NOMO-1 (cell line): ENCODE measurements at regions not wholly inside any gene's neighbourhood (a gene's known extent, or its start where the extent isn't known, plus 50 kb on each side); places are given as distances from the start of the nearest gene placed in this dataset.

Experiments used
- DNase-seq, 2 experiments: peaks; one replicate each; lab custom pipeline; 2025; ENCODE audit not compliant: unreplicated experiment in 2 of 2; lab: John Stamatoyannopoulos, UW

DNA sequence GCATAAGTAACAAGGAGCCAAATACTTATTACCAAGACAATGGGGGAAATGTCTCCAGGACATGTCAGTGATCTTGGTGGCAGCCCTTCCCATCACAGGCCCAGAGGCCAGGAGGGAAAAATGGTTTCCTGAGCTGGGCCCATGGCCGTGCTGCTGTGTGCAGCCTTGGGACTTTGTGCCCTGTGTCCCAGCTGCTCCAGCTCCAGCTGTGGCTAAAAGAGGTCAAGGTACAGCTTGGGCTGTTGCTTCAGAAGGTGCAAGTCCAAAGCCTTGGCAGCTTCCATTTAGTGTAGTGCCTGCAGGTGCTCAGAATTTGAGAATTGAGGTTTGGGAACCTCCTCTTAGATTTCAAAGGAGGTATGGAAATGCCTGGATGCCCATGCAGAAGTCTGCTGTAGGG, 212.3 kb upstream of the DCN start:
- no peak for DNase-seq

GRCh38 chr12:91388573-91388972, 206.0 kb upstream of the DCN start:
- DNase-seq, result no peak

DNA sequence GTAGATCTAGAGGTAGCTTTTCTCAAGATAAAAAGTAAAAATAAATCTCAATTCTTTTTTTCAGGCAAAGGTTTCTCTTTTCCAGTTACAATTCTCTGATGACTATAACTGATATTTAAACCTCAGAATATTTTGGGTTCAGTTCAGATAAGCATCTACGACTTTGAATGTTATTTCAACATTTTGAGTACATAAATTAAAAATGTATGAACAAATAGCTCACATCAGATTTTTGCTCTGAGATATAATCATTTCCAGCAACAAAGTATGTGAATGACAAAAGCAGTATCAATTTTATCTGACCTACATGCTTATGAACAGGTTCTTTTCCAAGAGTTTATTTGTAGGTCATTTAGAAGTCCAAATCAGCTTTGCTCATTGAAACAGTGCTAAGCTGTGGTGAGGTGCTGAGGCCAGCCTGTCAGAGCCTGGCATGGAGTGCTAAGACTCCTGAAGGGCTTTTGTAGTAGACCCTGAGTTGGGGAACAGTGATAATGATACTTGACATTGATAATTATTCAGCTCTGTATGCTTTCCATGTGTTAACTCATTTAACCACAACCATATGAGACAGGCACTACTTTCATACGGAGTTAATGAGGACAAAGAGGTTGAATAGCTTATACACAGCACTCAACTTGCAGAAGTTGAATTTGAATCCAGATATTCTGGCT, 205.0 kb upstream of the DCN start:
- no peak for DNase-seq

GRCh38 chr12:91384806-91385205, 202.2 kb upstream of the DCN start:
- DNase-seq, result no peak

GRCh38 chr12:91384366-91384765, 201.7 kb upstream of the DCN start:
- DNase-seq, result no peak

DNA sequence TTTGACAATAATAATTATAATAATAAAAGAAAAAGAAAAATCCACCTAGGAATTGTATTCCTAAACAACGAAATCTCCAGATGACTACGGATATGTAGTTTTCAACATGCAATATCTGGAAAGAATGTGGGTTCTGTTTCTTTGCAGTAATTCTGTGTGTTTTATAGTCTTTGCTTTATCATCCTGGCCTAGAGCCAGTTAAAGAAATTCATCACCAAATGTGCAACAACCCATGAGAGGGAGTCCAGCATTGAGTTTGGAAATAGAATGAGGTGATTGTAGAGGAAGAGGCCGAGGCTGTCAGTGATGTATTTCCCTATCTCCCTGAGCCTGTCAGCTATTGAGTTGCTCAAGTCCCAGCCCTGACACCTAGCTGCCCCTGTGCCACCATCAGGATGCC, 200.5 kb upstream of the DCN start:
- no peak for DNase-seq

DNA sequence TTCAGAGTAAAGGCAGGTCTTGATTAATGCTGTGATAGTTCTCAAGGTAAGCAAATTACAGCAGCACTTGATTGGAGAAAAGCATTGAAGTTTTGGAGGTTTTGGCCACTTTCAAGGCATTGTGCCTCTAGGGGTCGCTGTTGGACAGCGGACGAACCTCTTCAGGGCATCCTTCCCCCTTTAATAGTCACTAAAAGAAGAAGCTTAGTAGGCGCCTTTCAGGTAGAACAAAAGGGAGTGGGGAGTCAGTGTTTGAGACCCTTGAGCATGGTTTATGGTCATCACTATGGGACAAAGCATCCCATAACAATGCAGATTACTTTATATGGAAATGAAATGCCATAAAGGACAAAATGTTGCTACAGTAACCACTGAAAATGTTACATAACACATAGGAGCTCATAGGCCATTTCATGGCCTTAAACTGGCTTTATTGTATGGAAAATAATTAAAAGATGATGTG, 199.5 kb upstream of the DCN start:
- DNase-seq, result peak; percentile 71 to 81

GRCh38 chr12:91381309-91381804, 198.7 kb upstream of the DCN start:
- DNase-seq, result peak; percentile 18 to 45

DNA sequence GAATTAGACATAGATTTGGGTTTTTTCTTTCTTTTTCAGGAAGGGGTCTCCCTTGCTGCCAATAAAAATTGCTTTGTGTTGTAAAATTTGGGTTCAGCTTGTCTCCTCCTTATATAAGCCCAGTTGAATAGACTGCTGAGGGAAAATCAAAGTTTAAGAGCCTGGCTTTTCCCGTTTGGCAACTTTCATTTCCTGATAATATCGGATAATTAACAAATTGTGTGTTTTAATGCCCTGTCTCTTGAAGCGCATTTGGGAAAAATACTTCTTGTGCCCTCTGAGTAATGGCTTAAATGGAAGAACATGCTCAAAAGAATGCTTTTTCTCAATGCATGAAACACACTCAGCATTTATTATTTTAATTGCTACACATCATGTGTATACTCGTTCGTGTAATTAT, 198.0 kb upstream of the DCN start:
- DNase-seq, result no peak

- no peak for DNase-seq
Observed at GRCh38 chr12:91379051-91379775, 196.6 kb upstream of the DCN start.

DNA sequence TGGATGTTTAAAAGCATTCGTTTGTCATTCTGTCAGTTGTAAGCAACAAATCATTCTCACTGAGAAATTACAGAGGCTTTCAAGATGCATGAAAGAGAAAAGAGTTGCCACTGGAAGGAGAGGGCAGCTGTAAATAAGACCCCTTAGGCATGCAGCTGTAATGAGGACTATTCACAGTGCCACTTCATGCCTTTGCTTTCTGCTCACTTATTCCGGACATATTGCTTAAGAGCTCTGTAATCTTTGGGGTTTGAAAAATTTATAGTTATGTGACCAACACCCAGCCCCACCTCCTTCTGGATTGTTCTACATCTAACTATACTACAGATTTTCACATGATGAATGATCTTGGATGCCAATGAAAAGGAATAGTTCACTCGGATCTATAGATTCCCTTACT, 194.8 kb upstream of the DCN start:
- DNase-seq, result no peak

GRCh38 chr12:91373086-91373485, 190.5 kb upstream of the DCN start:
- DNase-seq, result no peak

GRCh38 chr12:91370086-91370868, 187.7 kb upstream of the DCN start:
- DNase-seq, result no peak

DNA sequence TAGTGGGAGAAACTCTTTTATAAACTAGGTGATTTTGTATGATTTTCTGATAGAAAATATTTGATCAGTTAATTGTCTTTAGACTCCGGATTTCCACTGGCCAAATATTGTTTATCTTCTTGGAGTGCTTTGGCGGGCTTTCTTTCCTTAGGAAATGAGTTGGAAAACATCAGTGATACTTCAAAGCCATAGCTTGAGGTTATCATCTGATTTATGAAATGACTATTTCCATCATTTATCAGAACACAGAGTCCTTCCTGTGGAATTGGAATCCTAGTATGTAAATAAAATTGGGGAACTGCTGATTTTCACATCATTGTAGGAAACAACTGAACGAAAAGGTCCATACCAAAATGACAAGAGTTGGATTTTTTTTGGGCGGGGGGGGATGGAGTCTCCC, 186.0 kb upstream of the DCN start:
- no peak for DNase-seq

DNA sequence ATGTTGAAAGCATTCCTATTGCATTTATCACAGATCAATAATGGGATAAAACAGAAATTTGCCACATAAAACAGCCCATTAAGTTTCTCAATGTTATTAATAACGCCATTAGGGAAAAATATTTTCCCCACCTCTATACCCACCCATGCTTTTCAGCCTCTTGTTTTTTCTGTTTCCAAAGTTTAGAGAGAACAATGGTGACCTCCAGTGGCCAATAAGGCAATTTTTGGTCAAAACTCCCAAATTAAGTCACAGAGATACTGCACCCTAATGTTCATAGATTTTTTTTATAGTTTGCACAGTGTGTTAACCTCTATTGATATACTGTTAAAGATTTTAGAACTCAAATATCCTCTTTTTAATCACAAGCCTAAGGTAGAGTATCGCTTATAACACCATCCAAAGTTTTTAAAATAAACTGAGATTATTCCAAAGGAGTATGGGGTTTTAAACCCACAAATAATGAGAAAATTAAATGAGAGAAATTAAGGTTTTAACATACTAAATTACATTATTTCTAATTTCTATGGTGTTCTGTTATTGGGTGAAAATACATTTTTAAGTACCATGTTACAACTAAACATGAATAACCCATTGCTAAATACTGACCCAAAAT, 184.7 kb upstream of the DCN start:
- no peak for DNase-seq

GRCh38 chr12:91364471-91365184, 182.0 kb upstream of the DCN start:
- DNase-seq, result peak in 1 of 2 experiments; percentile 36

DNA sequence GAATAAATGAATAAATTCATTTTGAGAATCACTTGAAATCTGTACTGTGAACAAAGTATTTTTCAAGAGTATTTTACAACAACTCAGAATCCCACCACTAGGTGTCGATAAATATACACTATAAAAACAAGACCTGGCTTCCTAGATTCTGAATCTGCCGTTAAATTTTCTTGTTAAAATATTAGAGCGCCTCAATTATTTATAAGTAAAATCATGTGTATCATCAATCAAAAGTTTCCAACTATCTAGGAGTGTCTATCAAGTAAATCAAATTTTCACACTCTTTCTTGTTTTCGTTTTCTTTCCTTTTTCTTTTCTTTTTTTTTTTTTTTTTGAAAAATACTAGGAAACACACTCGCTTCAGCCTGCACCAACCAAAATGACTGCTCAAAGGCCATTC, 179.2 kb upstream of the DCN start:
- DNase-seq, result peak; percentile 8 to 28

DNA sequence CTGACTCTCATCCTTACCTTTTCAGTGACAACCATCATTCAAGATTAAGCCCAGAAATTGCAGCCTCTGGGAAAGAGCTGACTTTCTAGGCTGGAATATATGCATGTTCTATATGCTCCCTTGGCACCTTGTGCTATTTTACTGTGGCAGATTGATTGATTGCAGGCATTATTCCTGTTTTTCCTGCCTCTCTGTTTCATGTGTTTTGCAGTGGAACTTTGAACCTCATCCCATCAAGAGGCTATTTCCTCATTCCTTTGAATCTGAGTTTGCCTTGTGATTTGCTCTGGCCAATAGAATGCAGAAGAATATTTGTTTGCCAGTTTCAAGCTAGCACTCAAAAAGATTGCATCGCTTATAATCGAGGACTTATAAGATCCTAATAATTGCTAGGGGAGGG, 174.8 kb upstream of the DCN start:
- no peak for DNase-seq

DNA sequence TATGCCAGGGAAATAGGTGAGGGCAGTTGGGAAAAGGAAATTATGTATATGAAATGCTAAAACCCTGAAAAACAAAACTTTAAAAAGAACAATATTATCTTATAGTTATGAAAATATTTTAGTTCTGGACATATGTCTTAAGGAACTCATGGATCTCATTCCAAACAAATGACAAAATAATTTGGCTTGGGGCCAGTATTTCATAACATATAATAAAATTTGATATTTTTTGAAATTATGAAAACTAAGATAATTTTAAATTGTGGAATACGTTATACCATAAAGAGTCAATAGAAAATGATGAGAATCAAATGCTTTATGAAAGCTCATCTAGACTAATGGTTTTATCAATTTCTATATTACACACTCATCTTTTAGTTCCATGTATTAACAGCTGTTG, 173.8 kb upstream of the DCN start:
- no peak for DNase-seq
